HG03520 (cell line): ENCODE measurements at regions not wholly inside any gene's neighbourhood (a gene's known extent, or its start where the extent isn't known, plus 50 kb on each side); places are given as distances from the start of the nearest gene placed in this dataset.
"Not testable (repeated sequence)": the region's sequence is repeated elsewhere in the genome, so short reads cannot be mapped to it uniquely, and the experiment has no call there.

Source experiments
- ATAC-seq: cut with Tn5 transposase; IDR thresholded peaks from one replicate; pipeline ENCODE4 v1.9.1; 2021; ENCODE audit warnings: mild to moderate bottlenecking, moderate library complexity; ENCODE audit not compliant: unreplicated experiment

GRCh38 chr11:96986516-96986915 lies 596.7 kb downstream of the JRKL start:
- ATAC-seq, result no peak

- ATAC-seq, result no peak
These were observed 601.1 kb downstream of the JRKL start for GRCh38 chr11:96990914-96991313.

- ATAC-seq, result no peak
These were observed 610.7 kb downstream of the JRKL start for GRCh38 chr11:97000481-97000880.

GRCh38 chr11:97007283-97007682 lies 617.5 kb downstream of the JRKL start:
- ATAC-seq, result no peak

- no peak for ATAC-seq
These were observed 619.8 kb downstream of the JRKL start for GRCh38 chr11:97009613-97010012.

- ATAC-seq, result not testable (repeated sequence)
These were observed 621.2 kb downstream of the JRKL start for GRCh38 chr11:97010997-97011396.

GRCh38 chr11:97015327-97015726 lies 625.5 kb downstream of the JRKL start:
- no peak for ATAC-seq

- ATAC-seq, result no peak
These were observed 629.5 kb downstream of the JRKL start for GRCh38 chr11:97019305-97019704.

- ATAC-seq, result no peak
These were observed 629.9 kb downstream of the JRKL start for GRCh38 chr11:97019754-97020153.

- no peak for ATAC-seq
These were observed 633.1 kb downstream of the JRKL start for GRCh38 chr11:97022955-97023354.

GRCh38 chr11:97028836-97029406 lies 639.1 kb downstream of the JRKL start:
- ATAC-seq, result no peak

- ATAC-seq, result no peak
These were observed 643.4 kb downstream of the JRKL start for GRCh38 chr11:97033178-97033577.

- no peak for ATAC-seq
These were observed 658.7 kb downstream of the JRKL start for GRCh38 chr11:97048481-97048880.

- no peak for ATAC-seq
These were observed 670.4 kb downstream of the JRKL start for GRCh38 chr11:97060184-97060583.

- no peak for ATAC-seq
These were observed 679.3 kb downstream of the JRKL start for GRCh38 chr11:97069160-97069559.

GRCh38 chr11:97072420-97072819 lies 682.6 kb downstream of the JRKL start:
- no peak for ATAC-seq

- not testable (repeated sequence) for ATAC-seq
These were observed 686.9 kb downstream of the JRKL start for GRCh38 chr11:97076666-97077065.

- no peak for ATAC-seq
These were observed 688.6 kb downstream of the JRKL start for GRCh38 chr11:97078443-97078842.

GRCh38 chr11:97079244-97079643 lies 689.4 kb downstream of the JRKL start:
- no peak for ATAC-seq

GRCh38 chr11:97087419-97087818 lies 697.6 kb downstream of the JRKL start:
- no peak for ATAC-seq

GRCh38 chr11:97092823-97093222 lies 703.0 kb downstream of the JRKL start:
- ATAC-seq, result no peak

GRCh38 chr11:97102180-97102579 lies 712.4 kb downstream of the JRKL start:
- ATAC-seq, result not testable (repeated sequence)

GRCh38 chr11:97107604-97108003 lies 717.8 kb downstream of the JRKL start:
- no peak for ATAC-seq
